ENCODE measurements at regions not wholly inside any gene's neighbourhood (a gene's known extent, or its start where the extent isn't known, plus 50 kb on each side); places are given as distances from the start of the nearest gene placed in this dataset.

- no peak overlapping the region for H3K9ac ChIP-seq (ENCODE audit: low read depth, low read length)
- no peaks in the 10 kb centered on the region for H3K36me3 ChIP-seq (ENCODE audit: insufficient read depth, low read length)
- no peaks in the 10 kb centered on the region for H3K4me1 ChIP-seq (ENCODE audit: control insufficient read depth, insufficient read depth, low read length)
- no peak overlapping the region for H3K4me2 ChIP-seq (ENCODE audit: low read length)
- H3K27me3 ChIP-seq (ENCODE audit: control insufficient read depth, insufficient read depth, low read length) = no peaks in the 10 kb centered on the region
- H3K4me3 ChIP-seq (ENCODE audit: low read length) = no peak overlapping the region
- no peaks in the 10 kb centered on the region for H3K9me3 ChIP-seq (replicated peaks; ENCODE audit: low read length)
Observed at GRCh38 chr1:38708701-38709258, 150.8 kb downstream of the RRAGC start.

DNA sequence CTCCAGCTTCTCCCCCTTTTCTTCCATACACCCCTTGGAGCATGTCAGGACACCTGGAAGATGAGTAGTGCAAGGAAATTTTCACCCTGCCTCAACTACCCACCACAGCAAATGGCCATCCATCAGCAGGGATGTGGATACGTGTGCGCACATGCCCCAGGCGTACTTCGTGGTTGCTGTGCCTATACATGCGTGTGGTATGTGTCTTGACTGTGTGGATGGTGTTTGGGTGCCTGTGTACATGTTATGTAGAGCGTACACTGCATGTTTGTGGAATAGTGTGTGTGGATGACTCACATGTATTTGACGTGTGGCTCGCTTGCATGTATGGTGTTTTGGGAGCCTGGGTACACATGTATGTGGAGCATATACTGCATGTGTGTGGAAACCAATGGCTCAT, 158.5 kb downstream of the RRAGC start:
- Histone ChIP-seq H3K9ac (ENCODE audit: low read depth, low read length) (no peak overlapping the region), H3K27me3 (ENCODE audit: control insufficient read depth, insufficient read depth, low read length) (no peaks in the 10 kb centered on the region), H3K4me2 (ENCODE audit: low read length) (no peak overlapping the region), H3K9me3 (replicated peaks; ENCODE audit: low read length) (no peaks in the 10 kb centered on the region), H3K4me3 (ENCODE audit: low read length) (no peak overlapping the region), H3K36me3 (ENCODE audit: insufficient read depth, low read length) (no peaks in the 10 kb centered on the region), H3K4me1 (ENCODE audit: control insufficient read depth, insufficient read depth, low read length) (no peaks in the 10 kb centered on the region)

DNA sequence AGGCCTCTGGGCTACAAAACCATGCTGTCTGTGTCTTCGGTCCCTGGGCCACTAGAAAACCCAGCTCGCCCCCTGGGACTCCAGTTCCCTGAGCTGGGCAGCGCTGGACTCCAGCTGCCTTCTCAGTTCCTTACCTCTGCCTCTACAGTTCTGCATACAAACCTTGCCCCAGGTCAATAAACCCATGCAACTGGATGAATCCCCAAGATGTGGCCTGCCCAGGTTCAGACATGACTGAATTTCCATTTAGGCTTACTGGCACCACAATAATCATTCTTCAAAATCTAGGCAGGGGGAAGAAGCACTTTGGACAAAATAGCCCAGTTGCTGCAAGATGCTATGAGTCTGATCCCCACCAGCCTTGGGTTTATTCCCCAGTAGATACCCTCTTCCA, 159.5 kb downstream of the RRAGC start:
- Histone ChIP-seq H3K4me3 (ENCODE audit: low read length) (no peak overlapping the region), H3K9me3 (replicated peaks; ENCODE audit: low read length) (no peaks in the 10 kb centered on the region), H3K9ac (ENCODE audit: low read depth, low read length) (no peak overlapping the region), H3K36me3 (ENCODE audit: insufficient read depth, low read length) (no peaks in the 10 kb centered on the region), H3K4me1 (ENCODE audit: control insufficient read depth, insufficient read depth, low read length) (no peaks in the 10 kb centered on the region), H3K4me2 (ENCODE audit: low read length) (no peak overlapping the region), H3K27me3 (ENCODE audit: control insufficient read depth, insufficient read depth, low read length) (no peaks in the 10 kb centered on the region)

- Histone ChIP-seq H3K4me2 (ENCODE audit: low read length) (no peak overlapping the region), H3K4me3 (ENCODE audit: low read length) (no peak overlapping the region), H3K9me3 (replicated peaks; ENCODE audit: low read length) (no peaks in the 10 kb centered on the region), H3K27me3 (ENCODE audit: control insufficient read depth, insufficient read depth, low read length) (no peaks in the 10 kb centered on the region), H3K9ac (ENCODE audit: low read depth, low read length) (no peak overlapping the region), H3K36me3 (ENCODE audit: insufficient read depth, low read length) (no peaks in the 10 kb centered on the region), H3K4me1 (ENCODE audit: control insufficient read depth, insufficient read depth, low read length) (no peaks in the 10 kb centered on the region)
Observed at GRCh38 chr1:38699330-38700076, 160.1 kb downstream of the RRAGC start.

DNA sequence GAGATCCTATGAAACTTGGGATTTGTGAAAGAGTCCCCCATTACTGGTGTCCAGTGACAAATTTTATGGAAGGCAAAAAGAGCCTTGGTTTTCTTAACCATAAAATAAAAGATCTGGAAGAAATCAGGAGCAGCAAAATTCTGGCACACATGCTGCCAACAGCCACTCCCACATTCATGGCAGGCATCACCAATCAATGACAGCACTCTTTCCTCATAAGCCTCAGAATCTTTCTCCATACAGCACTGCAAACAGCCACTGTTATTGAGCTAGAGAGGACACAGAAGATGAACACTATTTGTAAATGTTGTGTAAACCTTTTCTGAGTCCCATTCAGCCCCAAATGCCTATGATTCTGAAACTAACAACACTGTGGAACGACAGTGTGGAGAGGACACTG, 162.2 kb downstream of the RRAGC start:
- Histone ChIP-seq H3K4me1 (ENCODE audit: control insufficient read depth, insufficient read depth, low read length) (no peaks in the 10 kb centered on the region), H3K36me3 (ENCODE audit: insufficient read depth, low read length) (no peaks in the 10 kb centered on the region), H3K4me2 (ENCODE audit: low read length) (no peak overlapping the region), H3K9me3 (replicated peaks; ENCODE audit: low read length) (no peaks in the 10 kb centered on the region), H3K27me3 (ENCODE audit: control insufficient read depth, insufficient read depth, low read length) (no peaks in the 10 kb centered on the region), H3K4me3 (ENCODE audit: low read length) (no peak overlapping the region), H3K9ac (ENCODE audit: low read depth, low read length) (no peak overlapping the region)

DNA sequence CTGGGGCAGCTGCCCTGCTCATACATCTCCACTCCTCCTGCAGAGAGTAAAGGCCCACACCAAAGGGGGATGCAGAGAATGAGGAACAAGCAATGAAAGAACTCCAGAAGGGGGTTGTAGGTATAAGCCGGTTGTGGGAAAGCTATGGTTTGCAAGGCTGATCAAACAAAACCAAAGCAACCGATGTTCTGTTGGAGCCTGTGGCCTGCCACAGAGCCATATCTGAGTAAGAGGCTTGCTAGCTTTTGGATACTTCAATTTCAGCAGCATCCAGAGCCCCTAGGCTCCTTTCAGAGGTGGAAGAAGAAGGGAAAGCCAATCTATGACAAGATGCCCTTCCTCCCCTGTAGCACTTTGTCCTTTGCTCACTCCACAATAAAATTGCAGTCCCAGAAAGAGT, 163.2 kb downstream of the RRAGC start:
- Histone ChIP-seq H3K4me2 (ENCODE audit: low read length) (no peak overlapping the region), H3K36me3 (ENCODE audit: insufficient read depth, low read length) (no peaks in the 10 kb centered on the region)

GRCh38 chr1:38693759-38694158, 165.8 kb downstream of the RRAGC start:
- Histone ChIP-seq H3K4me1 (ENCODE audit: control insufficient read depth, insufficient read depth, low read length) (no peaks in the 10 kb centered on the region), H3K4me2 (ENCODE audit: low read length) (no peak overlapping the region)

More for the DNA sequence above, 163.2 kb downstream of the RRAGC start:
- Histone ChIP-seq H3K9ac (ENCODE audit: low read depth, low read length) (no peak overlapping the region), H3K4me3 (ENCODE audit: low read length) (no peak overlapping the region), H3K9me3 (replicated peaks; ENCODE audit: low read length) (no peaks in the 10 kb centered on the region), H3K27me3 (ENCODE audit: control insufficient read depth, insufficient read depth, low read length) (no peaks in the 10 kb centered on the region), H3K4me1 (ENCODE audit: control insufficient read depth, insufficient read depth, low read length) (no peaks in the 10 kb centered on the region)

GRCh38 chr1:38693031-38693430, 166.5 kb downstream of the RRAGC start:
- Histone ChIP-seq H3K4me2 (ENCODE audit: low read length) (no peak overlapping the region), H3K9me3 (replicated peaks; ENCODE audit: low read length) (no peaks in the 10 kb centered on the region), H3K36me3 (ENCODE audit: insufficient read depth, low read length) (no peaks in the 10 kb centered on the region), H3K9ac (ENCODE audit: low read depth, low read length) (no peak overlapping the region), H3K4me1 (ENCODE audit: control insufficient read depth, insufficient read depth, low read length) (no peaks in the 10 kb centered on the region), H3K4me3 (ENCODE audit: low read length) (no peak overlapping the region), H3K27me3 (ENCODE audit: control insufficient read depth, insufficient read depth, low read length) (no peaks in the 10 kb centered on the region)

More at GRCh38 chr1:38693759-38694158, 165.8 kb downstream of the RRAGC start:
- Histone ChIP-seq H3K4me3 (ENCODE audit: low read length) (no peak overlapping the region), H3K9me3 (replicated peaks; ENCODE audit: low read length) (no peaks in the 10 kb centered on the region), H3K9ac (ENCODE audit: low read depth, low read length) (no peak overlapping the region), H3K27me3 (ENCODE audit: control insufficient read depth, insufficient read depth, low read length) (no peaks in the 10 kb centered on the region), H3K36me3 (ENCODE audit: insufficient read depth, low read length) (no peaks in the 10 kb centered on the region)

- Histone ChIP-seq H3K9ac (ENCODE audit: low read depth, low read length) (no peak overlapping the region), H3K27me3 (ENCODE audit: control insufficient read depth, insufficient read depth, low read length) (no peaks in the 10 kb centered on the region), H3K4me3 (ENCODE audit: low read length) (no peak overlapping the region), H3K4me2 (ENCODE audit: low read length) (no peak overlapping the region), H3K9me3 (replicated peaks; ENCODE audit: low read length) (no peaks in the 10 kb centered on the region), H3K4me1 (ENCODE audit: control insufficient read depth, insufficient read depth, low read length) (no peaks in the 10 kb centered on the region), H3K36me3 (ENCODE audit: insufficient read depth, low read length) (no peaks in the 10 kb centered on the region)
Observed at GRCh38 chr1:38690790-38691449, 168.7 kb downstream of the RRAGC start.

DNA sequence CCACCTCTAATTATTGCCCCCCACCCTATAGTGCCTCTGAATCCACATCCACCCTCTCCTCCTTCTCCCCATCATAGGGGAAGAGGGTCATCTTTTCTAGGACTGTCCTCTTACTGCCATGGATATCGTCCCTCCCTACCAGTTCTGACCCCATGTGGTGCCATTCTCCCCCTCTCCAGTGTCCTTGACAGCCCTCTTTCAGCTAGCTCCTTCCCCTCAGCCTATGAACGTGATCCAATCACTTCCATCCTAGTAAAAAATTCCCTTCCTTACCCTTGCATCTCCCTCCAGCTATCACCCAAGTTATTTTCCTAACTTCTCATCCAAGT, 172.7 kb downstream of the RRAGC start:
- no peak overlapping the region for H3K9ac ChIP-seq (ENCODE audit: low read depth, low read length)
- no peaks in the 10 kb centered on the region for H3K27me3 ChIP-seq (ENCODE audit: control insufficient read depth, insufficient read depth, low read length)
- H3K4me2 ChIP-seq (ENCODE audit: low read length) = no peak overlapping the region
- H3K36me3 ChIP-seq (ENCODE audit: insufficient read depth, low read length) = no peaks in the 10 kb centered on the region
- H3K4me1 ChIP-seq (ENCODE audit: control insufficient read depth, insufficient read depth, low read length) = no peaks in the 10 kb centered on the region
- no peaks in the 10 kb centered on the region for H3K9me3 ChIP-seq (replicated peaks; ENCODE audit: low read length)
- no peak overlapping the region for H3K4me3 ChIP-seq (ENCODE audit: low read length)

- no peaks in the 10 kb centered on the region for H3K36me3 ChIP-seq (ENCODE audit: insufficient read depth, low read length)
- H3K9me3 ChIP-seq (replicated peaks; ENCODE audit: low read length) = no peaks in the 10 kb centered on the region
- no peak overlapping the region for H3K4me2 ChIP-seq (ENCODE audit: low read length)
- H3K4me3 ChIP-seq (ENCODE audit: low read length) = no peak overlapping the region
- no peaks in the 10 kb centered on the region for H3K4me1 ChIP-seq (ENCODE audit: control insufficient read depth, insufficient read depth, low read length)
- H3K9ac ChIP-seq (ENCODE audit: low read depth, low read length) = no peak overlapping the region
- no peaks in the 10 kb centered on the region for H3K27me3 ChIP-seq (ENCODE audit: control insufficient read depth, insufficient read depth, low read length)
Observed at GRCh38 chr1:38686167-38686926, 173.2 kb downstream of the RRAGC start.
